Keratinocyte (primary cell): ENCODE measurements at regions not wholly inside any gene's neighbourhood (a gene's known extent, or its start where the extent isn't known, plus 50 kb on each side); places are given as distances from the start of the nearest gene placed in this dataset.

Experiments used
- DNase-seq: peaks from one replicate; pipeline ENCODE4 v3.0.0-alpha.2; 2011; ENCODE audit warnings: low read depth, missing footprints, low spot score
- FAIRE-seq: peaks from 2 replicates; lab custom pipeline; 2011; peaks lifted over from hg19 to GRCh38; lab: Jason Lieb, UNC
- H2AFZ ChIP-seq: 2 replicates; pipeline ENCODE4 v1.6.0; 2012; ENCODE audit warnings: low read length, control low read depth, inconsistent platforms; ENCODE audit not compliant: control insufficient read depth
- H3K27ac ChIP-seq: 2 replicates; pipeline ENCODE4 v1.5.1; 2011; ENCODE audit warnings: low read length; ENCODE audit not compliant: control insufficient read depth, insufficient read depth
- H3K27me3 ChIP-seq: 3 replicates; pipeline ENCODE4 v1.6.0; 2011; ENCODE audit warnings: low read length; ENCODE audit not compliant: control insufficient read depth, insufficient read depth; ENCODE audit errors: extremely low read depth
- H3K36me3 ChIP-seq, 2 experiments: 2 replicates in 1 of 2; 3 replicates in 1 of 2; pipeline ENCODE4 v1.5.1; 2011; ENCODE audit warnings: low read length in 2 of 2, mild to moderate bottlenecking in 1 of 2; ENCODE audit not compliant: control insufficient read depth in 2 of 2, insufficient read depth in 2 of 2; ENCODE audit errors: extremely low read depth in 1 of 2
- H3K4me1 ChIP-seq: 3 replicates; pipeline ENCODE4 v1.5.1; 2011; ENCODE audit warnings: low read length; ENCODE audit not compliant: control insufficient read depth, insufficient read depth; ENCODE audit errors: extremely low read depth
- H3K4me2 ChIP-seq: 3 replicates; pipeline ENCODE4 v1.6.0; 2011; ENCODE audit warnings: low read depth, low read length; ENCODE audit not compliant: control insufficient read depth, insufficient read depth; ENCODE audit errors: extremely low read depth
- H3K4me3 ChIP-seq, 3 experiments: fragments of 200-600 bp in 1 of 3; sonication (generic) in 1 of 3; 2 replicates in 2 of 3; 3 replicates in 1 of 3; pipeline ENCODE4 v1.5.1; 2011 to 2016; ENCODE audit warnings: low read length in 3 of 3, mild to moderate bottlenecking in 3 of 3, control low read depth in 2 of 3, inconsistent platforms in 1 of 3, low read depth in 1 of 3, mixed read lengths in 1 of 3, mixed run types in 1 of 3, moderate library complexity in 1 of 3; ENCODE audit not compliant: control insufficient read depth in 2 of 3, insufficient read depth in 2 of 3; ENCODE audit errors: extremely low read depth in 1 of 3
- H3K79me2 ChIP-seq: 2 replicates; pipeline ENCODE4 v1.6.0; 2012; ENCODE audit warnings: low read length; ENCODE audit not compliant: control insufficient read depth, insufficient read depth
- H3K9ac ChIP-seq: 3 replicates; pipeline ENCODE4 v1.6.0; 2011; ENCODE audit warnings: low read length; ENCODE audit not compliant: control insufficient read depth, insufficient read depth; ENCODE audit errors: extremely low read depth
- H3K9me1 ChIP-seq: 3 replicates; pipeline ENCODE4 v1.6.0; 2011; ENCODE audit warnings: low read length; ENCODE audit not compliant: control insufficient read depth, insufficient read depth; ENCODE audit errors: extremely low read depth
- H3K9me3 ChIP-seq: 2 replicates; pipeline ENCODE4 v1.5.1; 2012; ENCODE audit warnings: low read depth, low read length; ENCODE audit not compliant: control insufficient read depth
- H4K20me1 ChIP-seq: 3 replicates; pipeline ENCODE4 v1.6.0; 2011; ENCODE audit warnings: low read length; ENCODE audit not compliant: control insufficient read depth, insufficient read depth; ENCODE audit errors: extremely low read depth
- CTCF ChIP-seq, 3 experiments: IDR thresholded peaks in 1 of 3; conservative IDR thresholded peaks in 1 of 3; optimal IDR thresholded peaks in 1 of 3; 2 replicates in 2 of 3; 3 replicates in 1 of 3; pipeline versions ENCODE3 to v1.5.1; 2011; ENCODE audit warnings: low read length in 3 of 3, mild to moderate bottlenecking in 3 of 3, moderate library complexity in 2 of 3, control low read depth in 1 of 3, inconsistent platforms in 1 of 3; ENCODE audit not compliant: insufficient read depth in 2 of 3; ENCODE audit errors: extremely low read depth in 1 of 3
- EZH2 ChIP-seq: IDR thresholded peaks from one replicate; pipeline ENCODE4 v1.6.1; 2012; ENCODE audit warnings: inconsistent platforms, mild to moderate bottlenecking, low read length, moderate library complexity
- dilution Hi-C: fragments of 300-500 bp; cut with MboI; formaldehyde crosslinking; loops from one replicate; pipeline ENCODE4 v1.7.0; 2020; ENCODE audit warnings: low sequenced_read_pairs; ENCODE audit not compliant: extremely low pct_ligation_motif_present

GRCh38 chr4:140305053-140305452 is 68.4 kb upstream of the SCOC start:
- Histone ChIP-seq H3K9me3 (no peaks in the 10 kb centered on the region), H3K4me1 (peaks cover 24% of the 10 kb centered on the region), H3K27ac (no peak overlapping the region), H3K79me2 (no peaks in the 10 kb centered on the region), H3K9me1 (no peaks in the 10 kb centered on the region), H3K4me2 (no peak overlapping the region), H4K20me1 (no peaks in the 10 kb centered on the region), H3K27me3 (no peaks in the 10 kb centered on the region), H3K9ac (no peak overlapping the region), H3K4me3 (no peak overlapping the region), H3K36me3 (no peaks in the 10 kb centered on the region), H2AFZ (no peak overlapping the region)
- dilution Hi-C loops = no loop called here
- no peak for TF ChIP-seq CTCF (optimal IDR thresholded peaks at IDR 0.05 in 1 of 3, IDR thresholded peaks at IDR 0.05 in 1 of 3, conservative IDR thresholded peaks at IDR 0.05 in 1 of 3; ENCODE audit: extremely low read depth in 1 of 3, insufficient read depth in 2 of 3, low read length in 3 of 3)
- no peak for TF ChIP-seq EZH2
- DNase-seq (no peak), FAIRE-seq (no peak)

GRCh38 chr4:140304346-140304745 is 69.1 kb upstream of the SCOC start:
- no peak overlapping the region for H3K27ac ChIP-seq
- H2AFZ ChIP-seq = no peak overlapping the region
- no peaks in the 10 kb centered on the region for H3K9me3 ChIP-seq
- no peaks in the 10 kb centered on the region for H4K20me1 ChIP-seq
- H3K9ac ChIP-seq = no peak overlapping the region
- dilution Hi-C loops = no loop called here
- H3K4me3 ChIP-seq = no peak overlapping the region
- H3K4me2 ChIP-seq = no peak overlapping the region
- FAIRE-seq (no peak), DNase-seq (no peak)
- TF ChIP-seq CTCF (optimal IDR thresholded peaks at IDR 0.05 in 1 of 3, IDR thresholded peaks at IDR 0.05 in 1 of 3, conservative IDR thresholded peaks at IDR 0.05 in 1 of 3; ENCODE audit: extremely low read depth in 1 of 3, insufficient read depth in 2 of 3, low read length in 3 of 3) = no peak
- no peak for TF ChIP-seq EZH2
- H3K4me1 ChIP-seq = peaks cover 23% of the 10 kb centered on the region
- H3K27me3 ChIP-seq = no peaks in the 10 kb centered on the region
- no peaks in the 10 kb centered on the region for H3K36me3 ChIP-seq
- H3K79me2 ChIP-seq = no peaks in the 10 kb centered on the region
- no peaks in the 10 kb centered on the region for H3K9me1 ChIP-seq
